Activated T-cell treated with anti-CD3 and anti-CD28 coated beads, Interleukin-2, amount 50 U/mL, for 24 hours (primary cell): ENCODE measurements at regions not wholly inside any gene's neighbourhood (a gene's known extent, or its start where the extent isn't known, plus 50 kb on each side); places are given as distances from the start of the nearest gene placed in this dataset.
"Not testable (repeated sequence)": the region's sequence is repeated elsewhere in the genome, so short reads cannot be mapped to it uniquely, and the experiment has no call there.

Experiments used
- DNase-seq: peaks from one replicate; pipeline ENCODE4 v3.0.0-alpha.2; 2020
- H3K27ac Mint-ChIP-seq: 2 replicates; pipeline ENCODE4 v1.8.0; 2020; ENCODE audit warnings: mild to moderate bottlenecking, mixed read lengths
- H3K27me3 Mint-ChIP-seq: 2 replicates; pipeline ENCODE4 v1.8.0; 2020; ENCODE audit warnings: mixed read lengths
- H3K36me3 Mint-ChIP-seq: 2 replicates; pipeline ENCODE4 v1.8.0; 2020; ENCODE audit warnings: low read depth, mixed read lengths
- H3K4me1 Mint-ChIP-seq: 2 replicates; pipeline ENCODE4 v1.8.0; 2020; ENCODE audit warnings: low read depth, mixed read lengths
- H3K4me3 Mint-ChIP-seq: 2 replicates; pipeline ENCODE4 v1.8.0; 2020; ENCODE audit warnings: mild to moderate bottlenecking, moderate library complexity, mixed read lengths
- H3K9me3 Mint-ChIP-seq: 2 replicates; pipeline ENCODE4 v1.8.0; 2020; ENCODE audit warnings: mixed read lengths

DNA sequence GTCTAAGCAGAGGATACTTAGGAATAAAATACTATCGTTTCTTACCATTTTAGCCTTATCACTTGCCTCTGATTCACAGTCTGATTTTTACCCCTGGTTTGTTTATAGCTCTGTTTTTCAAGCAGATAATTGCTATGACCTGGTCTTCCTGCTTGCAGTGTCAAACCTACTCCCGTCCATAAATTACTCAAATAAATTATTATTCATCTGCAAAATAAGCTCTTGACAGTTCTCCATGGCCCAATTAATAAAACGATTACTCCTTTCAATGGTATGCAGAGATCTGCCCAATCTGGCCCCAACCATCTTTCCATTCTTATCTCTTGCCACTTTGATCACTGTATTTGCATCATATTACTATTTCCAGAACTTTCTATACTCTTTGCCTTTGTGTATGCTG lies 354.0 kb downstream of the CCDC85A start:
- no peak overlapping the region for H3K27ac Mint-ChIP-seq
- no peak overlapping the region for H3K4me3 Mint-ChIP-seq
- no peak for DNase-seq
- H3K9me3 Mint-ChIP-seq, result peaks cover 23% of the 10 kb centered on the region
- H3K27me3 Mint-ChIP-seq, result no peaks in the 10 kb centered on the region
- H3K36me3 Mint-ChIP-seq, result no peaks in the 10 kb centered on the region
- no peaks in the 10 kb centered on the region for H3K4me1 Mint-ChIP-seq

DNA sequence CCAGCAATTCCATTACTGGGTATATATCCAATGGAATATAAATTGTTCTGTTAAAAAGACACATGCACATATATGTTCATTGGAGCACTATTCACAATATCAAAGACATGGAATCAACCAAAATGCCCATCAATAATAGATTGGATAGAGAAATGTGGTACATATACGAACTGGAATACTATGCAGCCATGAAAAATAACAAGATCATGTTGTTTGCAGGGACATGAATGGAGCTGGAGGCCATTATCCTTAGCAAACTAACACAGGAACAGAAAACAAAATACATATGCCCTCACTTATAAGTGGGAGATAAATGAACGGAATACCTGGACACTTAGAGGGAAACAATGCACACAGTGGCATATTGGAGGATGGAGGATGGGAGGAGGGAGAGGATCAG lies 355.8 kb downstream of the CCDC85A start:
- no peak for DNase-seq
- Mint-ChIP-seq H3K27me3 (no peaks in the 10 kb centered on the region), H3K4me3 (no peak overlapping the region), H3K9me3 (peaks cover 27% of the 10 kb centered on the region), H3K36me3 (no peaks in the 10 kb centered on the region), H3K27ac (no peak overlapping the region), H3K4me1 (no peaks in the 10 kb centered on the region)

- Mint-ChIP-seq H3K36me3 (no peaks in the 10 kb centered on the region), H3K27me3 (no peaks in the 10 kb centered on the region), H3K4me3 (no peak overlapping the region), H3K4me1 (no peaks in the 10 kb centered on the region), H3K9me3 (peaks cover 27% of the 10 kb centered on the region), H3K27ac (no peak overlapping the region)
- no peak for DNase-seq
These were observed 356.7 kb downstream of the CCDC85A start for GRCh38 chr2:56540467-56540866.

DNA sequence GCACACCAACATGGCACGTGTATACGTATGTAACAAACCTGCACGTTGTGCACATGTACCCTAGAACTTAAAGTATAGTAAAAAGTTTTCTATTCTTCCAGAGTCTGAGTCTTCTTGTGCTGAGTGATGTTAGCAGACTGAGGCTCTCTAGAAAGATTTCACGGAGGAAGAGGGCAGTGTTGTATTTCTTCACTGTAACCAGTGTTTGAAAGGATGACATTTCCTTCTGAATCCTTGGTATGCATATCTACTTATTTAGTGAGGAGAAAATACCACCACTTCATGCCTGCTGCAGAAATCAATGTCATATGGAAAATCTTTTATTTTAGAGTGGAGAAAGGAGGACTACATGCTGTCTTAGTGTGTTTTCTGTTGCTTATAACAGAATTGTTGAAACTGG lies 357.1 kb downstream of the CCDC85A start:
- Mint-ChIP-seq H3K4me1 (no peaks in the 10 kb centered on the region), H3K27ac (no peak overlapping the region), H3K36me3 (no peaks in the 10 kb centered on the region), H3K9me3 (peaks cover 28% of the 10 kb centered on the region), H3K27me3 (no peaks in the 10 kb centered on the region), H3K4me3 (no peak overlapping the region)
- DNase-seq, result no peak

DNA sequence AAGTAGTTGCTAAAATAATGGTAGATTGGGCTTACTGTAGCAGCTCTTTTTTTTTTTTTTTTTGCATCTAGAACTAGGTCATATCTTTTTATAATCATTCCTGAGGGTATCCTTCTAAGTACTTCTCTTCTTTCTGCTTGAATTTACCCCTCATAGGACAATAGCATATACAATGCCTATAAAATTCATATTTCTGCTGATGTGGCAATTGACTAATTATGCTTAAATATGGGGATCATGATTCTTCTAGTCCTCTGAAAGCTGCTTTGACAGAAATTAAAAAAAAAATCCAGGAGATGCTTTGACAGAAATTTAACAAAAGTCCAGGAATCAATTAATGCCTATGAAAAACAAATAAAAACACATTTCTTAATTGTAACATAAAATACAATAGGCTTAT lies 358.4 kb downstream of the CCDC85A start:
- H3K4me1 Mint-ChIP-seq, result no peaks in the 10 kb centered on the region
- H3K27ac Mint-ChIP-seq, result no peak overlapping the region
- H3K36me3 Mint-ChIP-seq, result no peaks in the 10 kb centered on the region
- DNase-seq, result no peak
- H3K27me3 Mint-ChIP-seq, result no peaks in the 10 kb centered on the region
- H3K9me3 Mint-ChIP-seq, result peaks cover 29% of the 10 kb centered on the region
- no peak overlapping the region for H3K4me3 Mint-ChIP-seq

DNA sequence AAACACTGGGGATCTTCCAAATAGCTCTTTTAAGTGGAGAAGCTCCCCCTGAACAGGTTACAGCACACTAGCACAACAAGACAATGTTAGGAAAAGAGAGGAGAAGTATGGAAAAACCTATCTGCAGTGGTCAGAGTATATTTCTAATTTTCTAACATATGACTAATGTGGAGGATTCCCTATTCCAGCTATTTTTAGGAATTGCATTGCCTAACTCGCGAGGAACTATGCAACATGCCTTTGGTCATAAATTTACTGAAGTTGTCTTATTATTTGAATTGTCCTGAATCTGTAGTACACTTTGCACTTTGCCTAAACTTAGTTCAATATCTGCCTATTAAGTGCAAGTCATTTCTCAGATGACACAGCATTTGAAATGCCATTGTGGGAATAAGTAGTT lies 381.4 kb downstream of the CCDC85A start:
- H3K4me3 Mint-ChIP-seq, result no peak overlapping the region
- peaks cover 14% of the 10 kb centered on the region for H3K9me3 Mint-ChIP-seq
- no peaks in the 10 kb centered on the region for H3K36me3 Mint-ChIP-seq
- no peak overlapping the region for H3K27ac Mint-ChIP-seq
- no peak for DNase-seq
- H3K27me3 Mint-ChIP-seq, result no peaks in the 10 kb centered on the region
- no peaks in the 10 kb centered on the region for H3K4me1 Mint-ChIP-seq

DNA sequence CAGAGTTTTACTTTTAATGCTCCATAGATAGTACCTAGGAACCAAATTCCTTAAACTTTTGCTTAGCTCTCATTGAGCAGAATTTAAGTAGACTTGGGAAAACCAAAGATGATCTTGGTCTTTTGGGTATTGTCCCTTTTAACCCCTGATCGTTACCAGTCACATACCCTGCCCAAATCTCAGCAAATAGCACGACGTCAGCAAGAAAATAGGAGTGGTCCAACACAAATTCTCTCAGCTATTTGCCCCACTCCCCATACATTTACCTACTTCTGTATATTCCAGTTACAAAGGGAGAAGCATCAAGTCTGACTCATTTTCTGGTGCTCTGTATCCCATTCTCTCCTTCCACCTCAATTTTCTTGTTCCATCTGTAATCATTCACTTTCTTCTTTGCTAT lies 387.3 kb downstream of the CCDC85A start:
- H3K27me3 Mint-ChIP-seq, result no peaks in the 10 kb centered on the region

GRCh38 chr2:56576001-56576400 lies 392.2 kb downstream of the CCDC85A start:
- no peaks in the 10 kb centered on the region for H3K36me3 Mint-ChIP-seq
- peaks cover 37% of the 10 kb centered on the region for H3K9me3 Mint-ChIP-seq
- no peak overlapping the region for H3K4me3 Mint-ChIP-seq
- no peaks in the 10 kb centered on the region for H3K4me1 Mint-ChIP-seq
- H3K27me3 Mint-ChIP-seq, result no peaks in the 10 kb centered on the region
- DNase-seq, result no peak
- no peak overlapping the region for H3K27ac Mint-ChIP-seq

More for the DNA sequence above, 387.3 kb downstream of the CCDC85A start:
- DNase-seq, result no peak
- Mint-ChIP-seq H3K27ac (no peak overlapping the region), H3K4me3 (no peak overlapping the region), H3K36me3 (no peaks in the 10 kb centered on the region), H3K9me3 (peaks cover 19% of the 10 kb centered on the region), H3K4me1 (no peaks in the 10 kb centered on the region)

DNA sequence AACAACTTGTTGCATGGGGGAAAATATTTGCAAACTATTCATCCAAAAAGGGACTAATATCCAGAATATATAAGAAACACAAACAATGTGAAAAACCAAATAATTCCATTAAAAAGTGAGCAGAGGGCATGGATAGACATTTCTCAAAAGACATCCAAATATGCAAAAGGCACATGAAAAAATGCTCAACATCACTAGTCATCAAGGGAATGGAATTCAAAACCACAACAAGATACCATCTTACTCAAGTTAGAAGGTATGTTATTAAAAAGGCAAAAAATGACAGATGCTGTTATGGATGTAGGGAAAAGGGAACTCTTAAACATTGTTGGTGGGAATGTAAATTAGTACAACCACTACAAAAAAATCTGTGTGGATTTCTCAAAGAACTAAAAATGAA lies 396.5 kb downstream of the CCDC85A start:
- Mint-ChIP-seq H3K9me3 (peaks cover 24% of the 10 kb centered on the region), H3K27ac (no peak overlapping the region), H3K36me3 (no peaks in the 10 kb centered on the region), H3K27me3 (no peaks in the 10 kb centered on the region), H3K4me3 (no peak overlapping the region), H3K4me1 (no peaks in the 10 kb centered on the region)
- DNase-seq, result no peak

DNA sequence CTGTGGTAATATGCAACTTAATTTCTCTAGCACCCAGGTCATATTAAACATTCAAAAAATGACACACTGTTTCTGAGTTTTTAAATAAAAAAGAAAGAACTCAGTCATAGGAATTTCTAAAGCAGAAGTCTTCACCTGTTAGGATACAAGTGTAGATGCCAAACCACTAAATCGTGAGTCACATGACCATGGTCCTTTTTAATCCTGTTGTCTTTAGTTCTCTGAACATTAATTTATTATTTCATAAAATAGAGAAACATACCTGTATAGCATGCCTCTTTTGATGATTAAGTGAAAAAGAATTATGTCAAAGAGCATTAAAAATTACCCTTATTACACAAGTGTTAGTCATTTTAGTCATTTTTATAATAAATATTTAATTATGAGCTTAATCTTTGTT lies 398.8 kb downstream of the CCDC85A start:
- H3K27ac Mint-ChIP-seq, result no peak overlapping the region
- H3K4me1 Mint-ChIP-seq, result no peaks in the 10 kb centered on the region
- H3K27me3 Mint-ChIP-seq, result no peaks in the 10 kb centered on the region
- no peaks in the 10 kb centered on the region for H3K36me3 Mint-ChIP-seq
- H3K4me3 Mint-ChIP-seq, result no peak overlapping the region
- no peak for DNase-seq
- H3K9me3 Mint-ChIP-seq, result peaks cover 18% of the 10 kb centered on the region

DNA sequence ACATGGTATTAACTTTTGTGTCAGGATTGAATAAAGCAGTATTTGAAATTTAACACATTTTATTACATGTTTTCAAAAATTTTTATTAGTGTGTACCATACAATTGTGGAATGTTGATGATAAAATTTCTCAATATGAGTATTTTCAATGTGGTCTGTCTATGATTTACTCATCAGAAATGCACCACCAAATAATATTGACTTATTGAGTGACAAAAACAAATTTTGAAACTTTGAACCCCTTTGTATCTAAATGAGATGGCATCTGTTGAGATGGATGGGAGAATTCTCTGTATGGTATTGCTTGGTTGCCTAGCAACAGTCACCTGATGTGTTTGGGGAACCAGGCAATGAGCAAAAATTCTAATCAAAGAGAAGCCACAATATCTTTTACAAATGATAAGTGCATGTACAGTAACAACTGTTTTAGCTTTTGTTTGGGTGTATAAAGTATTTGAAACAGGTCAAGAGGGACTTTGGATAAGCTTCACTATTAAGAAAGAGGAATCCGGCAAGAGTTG lies 400.1 kb downstream of the CCDC85A start:
- no peak for DNase-seq
- H3K4me3 Mint-ChIP-seq, result no peak overlapping the region
- no peak overlapping the region for H3K27ac Mint-ChIP-seq
- H3K27me3 Mint-ChIP-seq, result no peaks in the 10 kb centered on the region
- no peaks in the 10 kb centered on the region for H3K4me1 Mint-ChIP-seq
- H3K9me3 Mint-ChIP-seq, result peaks cover 16% of the 10 kb centered on the region
- no peaks in the 10 kb centered on the region for H3K36me3 Mint-ChIP-seq

- H3K36me3 Mint-ChIP-seq, result no peaks in the 10 kb centered on the region
- H3K4me1 Mint-ChIP-seq, result no peaks in the 10 kb centered on the region
- peaks cover 8% of the 10 kb centered on the region for H3K9me3 Mint-ChIP-seq
- H3K4me3 Mint-ChIP-seq, result no peak overlapping the region
- no peak for DNase-seq
- no peaks in the 10 kb centered on the region for H3K27me3 Mint-ChIP-seq
- H3K27ac Mint-ChIP-seq, result no peak overlapping the region
These were observed 403.7 kb downstream of the CCDC85A start for GRCh38 chr2:56587456-56587855.

- DNase-seq, result no peak
- Mint-ChIP-seq H3K4me3 (no peak overlapping the region), H3K36me3 (no peaks in the 10 kb centered on the region), H3K27me3 (no peaks in the 10 kb centered on the region), H3K9me3 (peaks cover 7% of the 10 kb centered on the region), H3K27ac (no peak overlapping the region), H3K4me1 (no peaks in the 10 kb centered on the region)
These were observed 405.4 kb downstream of the CCDC85A start for GRCh38 chr2:56589194-56589593.

GRCh38 chr2:56589835-56590234 lies 406.0 kb downstream of the CCDC85A start:
- no peak for DNase-seq
- H3K36me3 Mint-ChIP-seq, result no peaks in the 10 kb centered on the region
- peaks cover 11% of the 10 kb centered on the region for H3K9me3 Mint-ChIP-seq
- H3K27ac Mint-ChIP-seq, result no peak overlapping the region
- H3K4me1 Mint-ChIP-seq, result no peaks in the 10 kb centered on the region
- H3K4me3 Mint-ChIP-seq, result no peak overlapping the region
- H3K27me3 Mint-ChIP-seq, result no peaks in the 10 kb centered on the region

DNA sequence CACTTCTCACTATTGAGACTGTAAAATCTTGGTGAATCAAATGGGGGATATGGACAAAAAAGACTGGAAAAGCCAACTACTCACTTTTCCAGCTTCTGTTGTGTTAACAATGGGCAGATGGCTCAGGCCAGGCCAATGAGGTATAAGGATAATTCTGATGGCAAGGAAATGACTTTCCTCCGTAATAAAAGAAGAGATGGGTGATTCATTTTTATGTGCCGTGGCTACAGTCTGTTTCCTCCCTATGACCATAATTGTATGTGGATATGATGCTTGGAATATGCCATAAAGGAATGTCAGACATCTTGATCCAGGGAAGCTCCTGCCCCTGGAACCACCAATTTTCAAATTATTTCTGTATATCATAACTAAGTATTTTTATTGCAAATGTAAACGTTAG lies 406.8 kb downstream of the CCDC85A start:
- Mint-ChIP-seq H3K4me1 (no peaks in the 10 kb centered on the region), H3K36me3 (no peaks in the 10 kb centered on the region), H3K4me3 (no peak overlapping the region), H3K9me3 (peaks cover 15% of the 10 kb centered on the region), H3K27ac (no peak overlapping the region), H3K27me3 (no peaks in the 10 kb centered on the region)
- no peak for DNase-seq

GRCh38 chr2:56606086-56606485 lies 422.3 kb downstream of the CCDC85A start:
- not testable (repeated sequence) for H3K36me3 Mint-ChIP-seq, H3K4me3 Mint-ChIP-seq, H3K27me3 Mint-ChIP-seq, DNase-seq, H3K27ac Mint-ChIP-seq, H3K4me1 Mint-ChIP-seq
- H3K9me3 Mint-ChIP-seq, result peaks cover 14% of the 10 kb centered on the region
